NCI-H1417 treated with DMSO at 0.1 percent for 48 hours (cell line): ENCODE measurements at regions not wholly inside any gene's neighbourhood (a gene's known extent, or its start where the extent isn't known, plus 50 kb on each side); places are given as distances from the start of the nearest gene placed in this dataset.
A peak's percentile ranks its signal among the peaks of the same experiment; 100 is the strongest.

Source experiments
- DNase-seq: peaks from one replicate; lab custom pipeline; 2025; lab: John Stamatoyannopoulos, UW

DNA sequence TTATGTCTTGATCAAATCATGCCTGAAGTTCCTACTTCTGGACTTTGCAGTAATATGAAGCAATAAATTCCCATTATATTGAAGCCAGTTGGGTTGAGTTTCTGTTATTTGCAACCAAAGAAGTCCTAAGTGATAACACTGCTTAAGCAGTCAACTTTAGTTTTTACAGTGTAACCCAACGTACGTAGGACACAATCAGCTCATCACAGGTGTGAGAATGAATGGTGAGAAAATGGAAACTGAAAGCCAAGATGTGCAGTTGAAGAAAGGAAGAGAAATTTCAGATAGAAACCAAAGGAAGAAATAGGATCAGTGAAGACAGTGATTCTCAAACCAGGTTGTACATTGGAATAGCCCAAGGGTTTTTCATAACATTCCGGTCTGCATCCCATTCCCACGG is 211.4 kb upstream of the ZFP64 start:
- DNase-seq, result no peak

DNA sequence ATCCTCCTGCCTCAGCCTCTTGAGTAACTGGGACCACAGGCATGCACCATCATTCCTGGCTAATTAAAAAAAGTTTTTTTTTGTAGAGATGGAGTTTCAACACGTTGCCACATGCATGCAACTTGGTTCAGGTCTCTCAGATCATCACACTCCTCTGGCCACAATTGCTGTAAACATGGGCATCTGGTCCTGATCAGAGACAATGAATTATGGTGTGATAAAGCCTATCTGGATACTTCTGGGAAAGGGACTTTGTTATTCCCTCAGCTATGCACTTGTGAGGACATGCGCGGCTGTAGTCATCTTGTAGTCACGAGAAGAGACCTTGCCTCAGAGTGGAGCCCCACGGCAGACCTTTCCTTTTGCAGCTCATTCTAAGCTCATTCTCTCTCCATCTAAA is 210.9 kb upstream of the ZFP64 start:
- no peak for DNase-seq

DNA sequence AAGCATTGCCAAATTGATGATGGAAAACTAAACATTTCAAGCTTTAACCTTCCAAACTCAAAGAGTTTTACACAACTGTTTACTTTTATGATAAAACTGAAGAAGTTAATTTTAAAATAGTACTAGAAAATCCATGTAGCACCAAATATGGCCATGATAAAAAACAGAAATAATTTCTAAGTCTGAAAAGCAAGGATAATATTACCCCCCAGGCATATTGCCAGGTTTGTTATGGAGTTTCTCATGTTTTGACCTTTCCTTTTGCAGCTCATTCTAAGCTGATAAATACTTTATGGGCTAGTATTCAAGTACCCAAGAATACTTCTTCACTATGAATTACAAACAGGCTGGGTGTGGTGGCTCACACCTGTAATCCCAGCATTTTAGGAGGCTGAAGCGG is 209.9 kb upstream of the ZFP64 start:
- no peak for DNase-seq

DNA sequence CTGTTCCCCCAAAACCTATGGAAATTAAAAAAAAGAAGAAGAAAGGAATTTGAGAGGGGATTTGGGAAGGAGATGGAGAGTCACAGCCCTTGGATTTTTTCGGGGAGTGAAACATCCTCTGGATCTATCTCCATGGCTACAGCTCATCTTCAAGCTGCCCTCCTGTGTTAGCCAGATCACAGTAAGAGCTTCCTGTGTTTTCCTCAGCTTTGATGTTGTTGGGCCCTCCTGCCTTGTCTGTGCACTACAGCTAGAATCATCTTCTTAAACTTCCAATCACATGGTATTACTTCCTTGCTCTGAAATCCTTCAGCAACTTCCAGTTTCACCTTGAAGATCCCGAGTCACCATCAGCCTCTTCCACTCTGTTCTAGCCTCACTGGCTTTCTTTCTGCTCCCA is 207.8 kb upstream of the ZFP64 start:
- DNase-seq, result no peak

DNA sequence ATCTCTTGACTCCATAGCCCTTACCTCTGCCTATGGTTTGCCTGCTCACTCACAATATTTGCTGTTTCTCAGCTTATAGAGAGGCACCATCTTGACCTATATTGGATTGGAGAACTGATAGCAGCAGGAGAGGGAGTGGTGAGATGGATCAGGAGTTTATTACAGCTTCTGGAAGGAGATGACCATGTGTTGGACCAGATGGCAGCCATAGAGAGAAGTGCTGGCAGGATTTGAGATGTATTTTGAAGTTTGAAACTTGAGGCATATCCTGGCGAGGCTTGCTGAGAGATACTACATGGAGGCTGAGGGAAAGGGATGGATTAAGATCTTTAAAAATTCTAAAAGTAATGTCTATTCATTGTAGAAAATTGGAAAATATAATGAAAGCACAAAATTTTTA is 198.0 kb upstream of the ZFP64 start:
- no peak for DNase-seq

DNA sequence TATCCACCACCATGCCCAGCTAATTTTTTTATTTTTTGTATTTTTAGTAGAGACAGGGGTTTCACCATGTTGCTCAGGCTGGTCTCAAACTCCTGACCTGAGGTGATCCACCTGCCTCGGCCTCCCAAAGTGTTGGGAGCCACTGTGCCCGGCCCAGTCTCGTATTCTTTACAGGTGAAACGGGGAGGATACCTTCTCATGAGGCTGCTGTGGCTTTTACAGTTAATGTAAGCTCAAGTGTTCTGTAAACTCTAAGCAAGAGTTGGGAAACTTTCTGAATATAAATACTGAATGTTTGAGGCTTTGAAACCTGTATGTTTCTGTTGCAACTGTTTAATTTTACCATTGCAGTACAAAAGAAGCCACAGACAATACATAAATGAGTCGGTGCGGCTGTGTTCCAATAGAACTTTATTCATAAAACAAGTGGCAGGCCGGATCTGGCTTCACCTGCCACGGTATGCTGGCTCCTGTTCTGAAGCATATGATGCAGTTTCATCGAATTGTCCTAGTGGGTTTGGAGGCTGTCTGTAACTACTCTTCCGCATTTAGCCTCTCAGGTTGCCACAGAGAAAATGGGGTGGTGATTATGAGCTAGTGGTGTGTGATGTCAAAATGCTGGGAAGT is 192.5 kb upstream of the ZFP64 start:
- DNase-seq, result no peak

DNA sequence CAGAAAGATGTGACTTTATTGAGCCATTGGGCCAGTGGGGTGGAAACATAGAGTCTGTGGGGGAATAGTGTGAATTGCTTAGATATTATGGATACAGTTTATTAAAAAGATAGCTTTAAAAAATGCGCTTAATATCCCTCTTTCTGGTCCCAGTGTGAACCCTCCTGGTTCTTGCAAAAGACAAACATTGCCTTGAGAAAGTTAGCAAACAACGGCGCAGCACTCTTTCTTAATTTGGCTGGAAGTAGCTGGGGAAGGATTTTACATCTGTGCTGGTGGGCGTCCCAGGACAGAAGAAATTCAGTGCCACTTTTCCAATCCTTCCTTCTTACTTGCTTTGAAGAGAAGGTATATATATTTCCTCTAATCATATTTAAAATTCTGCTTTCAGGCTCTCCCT is 191.4 kb upstream of the ZFP64 start:
- DNase-seq, result no peak

DNA sequence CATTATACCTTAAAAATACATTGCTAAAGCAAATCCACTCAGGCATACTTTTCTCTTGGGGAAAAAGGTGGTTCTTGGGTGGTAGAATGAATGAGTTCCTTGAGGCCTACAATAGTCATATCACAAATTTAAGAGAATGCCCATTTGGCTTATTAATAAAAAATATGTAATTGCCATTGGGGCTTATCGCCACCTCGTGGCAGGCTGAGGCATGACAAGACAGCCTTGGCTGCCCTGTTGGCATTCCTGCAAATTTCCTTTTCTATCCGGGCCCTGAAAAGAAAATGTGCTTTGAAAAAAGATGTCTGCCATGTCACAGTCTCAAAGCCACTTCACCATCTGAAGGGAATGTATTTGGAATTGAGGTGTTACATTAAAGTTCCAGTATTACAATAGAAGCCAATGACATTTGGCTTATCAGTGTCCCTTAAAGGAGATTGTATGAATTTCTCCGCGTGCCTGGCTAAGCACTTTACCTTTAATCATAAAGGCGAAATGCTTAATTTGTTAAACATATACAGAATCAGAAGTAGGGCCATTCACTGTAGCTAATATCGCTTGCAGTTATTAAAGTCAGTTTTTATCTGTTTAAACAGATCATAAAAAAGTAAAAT is 188.3 kb upstream of the ZFP64 start:
- DNase-seq, result no peak

DNA sequence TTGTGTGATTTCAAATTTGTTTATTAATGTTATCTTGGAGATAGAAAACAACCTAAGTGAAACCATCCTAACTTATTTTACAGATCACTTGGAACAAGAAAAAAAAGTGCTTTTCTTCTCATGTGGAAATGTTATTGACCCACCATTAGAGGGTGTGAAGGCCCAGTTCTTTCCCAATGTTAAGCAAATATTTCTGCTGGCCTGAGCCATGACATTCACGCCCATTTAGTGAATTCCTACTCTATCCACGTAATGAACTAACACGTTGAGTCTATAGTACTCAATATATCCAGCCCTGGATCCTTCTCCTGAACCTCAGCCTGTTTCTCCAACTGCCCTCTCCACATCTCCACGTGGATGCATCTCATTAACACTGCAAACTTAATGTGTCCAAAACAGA is 180.6 kb upstream of the ZFP64 start:
- DNase-seq, result no peak

DNA sequence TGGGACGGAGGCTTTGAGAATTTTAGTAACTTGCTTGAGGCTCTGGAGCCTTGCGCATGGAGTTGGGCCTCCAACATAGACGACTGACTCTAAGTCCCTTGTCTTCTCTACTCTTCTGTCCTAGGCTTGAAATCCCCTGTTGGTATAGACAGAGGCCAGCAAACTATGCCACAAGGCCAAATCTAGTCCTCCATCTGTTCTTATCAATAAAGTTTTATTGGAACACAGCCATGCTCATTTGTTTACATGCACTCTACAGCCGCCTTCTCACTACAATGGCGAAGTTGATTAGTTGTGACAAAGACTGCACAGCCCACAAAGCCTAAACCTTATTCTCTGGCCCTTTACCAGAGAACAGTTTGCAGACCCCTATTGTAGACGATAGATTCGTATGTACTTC is 174.1 kb upstream of the ZFP64 start:
- no peak for DNase-seq

DNA sequence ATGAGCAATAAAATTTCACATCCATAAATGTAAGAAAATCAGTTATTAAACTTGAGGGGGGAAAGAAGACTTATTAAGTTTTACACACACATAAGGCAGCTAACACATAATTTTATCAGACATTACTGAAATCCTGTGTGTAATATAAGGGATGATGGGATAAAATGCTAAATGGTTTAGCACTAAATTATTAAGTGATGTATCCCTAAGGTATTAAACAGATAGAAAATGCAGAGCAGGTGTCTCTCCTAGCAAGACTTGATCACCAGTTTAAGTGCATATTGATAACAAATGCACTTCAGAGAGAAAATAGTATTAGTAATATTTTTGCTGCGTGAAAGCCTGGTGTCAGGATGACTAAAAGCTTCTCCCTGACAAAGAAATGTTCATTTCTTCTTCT is 172.8 kb upstream of the ZFP64 start:
- no peak for DNase-seq

DNA sequence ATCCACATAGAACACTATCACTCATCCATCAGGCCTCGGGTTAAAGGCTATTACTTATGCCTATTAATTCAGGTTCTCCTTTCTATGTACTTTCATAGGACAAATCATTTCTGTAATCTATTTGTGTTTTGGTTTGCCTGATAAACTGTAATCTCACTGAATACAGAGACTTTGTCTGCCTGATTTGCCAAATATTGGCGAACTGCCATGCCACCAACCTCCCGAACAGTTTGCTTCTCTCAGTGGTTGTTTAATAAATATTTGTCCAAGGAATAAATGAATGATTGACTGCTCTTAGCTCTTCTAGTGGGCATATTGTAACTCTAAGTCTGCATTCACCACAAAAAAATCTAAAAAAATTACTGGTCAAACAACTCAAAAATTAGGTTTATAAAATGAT is 170.1 kb upstream of the ZFP64 start:
- DNase-seq, result no peak

DNA sequence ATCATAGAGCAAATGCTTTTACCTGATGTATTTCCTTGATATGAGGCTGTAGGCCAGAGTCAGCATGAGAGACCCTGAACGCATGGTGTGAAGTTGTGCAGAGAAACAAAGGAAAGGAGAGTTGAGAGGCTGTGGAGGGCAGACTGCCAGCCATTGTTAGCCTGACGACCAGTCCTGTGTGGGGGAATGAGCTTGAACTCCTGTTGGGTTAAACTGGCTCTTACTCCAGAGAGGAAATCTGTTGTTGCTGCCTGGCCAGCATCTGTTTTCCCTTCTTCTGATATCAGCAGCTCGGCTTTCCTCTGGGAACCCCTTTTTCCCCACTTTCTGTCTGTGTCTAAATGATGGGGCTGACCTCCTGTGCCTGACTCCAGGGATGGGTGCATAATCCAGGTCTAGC is 158.2 kb upstream of the ZFP64 start:
- DNase-seq, result no peak

DNA sequence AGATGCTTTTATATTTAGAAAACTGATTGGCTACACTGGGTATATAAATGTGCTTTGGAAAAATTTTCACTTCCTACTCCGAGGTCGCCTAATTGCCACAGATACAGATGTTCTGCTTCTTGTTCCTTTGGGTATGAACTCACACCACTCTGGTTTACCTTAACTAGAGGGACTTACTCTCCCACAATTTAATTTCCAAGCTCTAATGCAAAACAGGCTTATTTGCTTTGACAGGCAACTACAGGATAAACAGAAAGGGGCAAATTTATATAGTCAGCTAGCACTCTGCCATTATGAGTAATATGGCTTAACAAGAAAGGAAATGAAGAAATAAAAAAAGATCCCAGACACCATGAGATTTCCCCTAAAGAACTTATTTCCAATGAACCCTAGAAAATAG is 156.9 kb upstream of the ZFP64 start:
- DNase-seq, result no peak

DNA sequence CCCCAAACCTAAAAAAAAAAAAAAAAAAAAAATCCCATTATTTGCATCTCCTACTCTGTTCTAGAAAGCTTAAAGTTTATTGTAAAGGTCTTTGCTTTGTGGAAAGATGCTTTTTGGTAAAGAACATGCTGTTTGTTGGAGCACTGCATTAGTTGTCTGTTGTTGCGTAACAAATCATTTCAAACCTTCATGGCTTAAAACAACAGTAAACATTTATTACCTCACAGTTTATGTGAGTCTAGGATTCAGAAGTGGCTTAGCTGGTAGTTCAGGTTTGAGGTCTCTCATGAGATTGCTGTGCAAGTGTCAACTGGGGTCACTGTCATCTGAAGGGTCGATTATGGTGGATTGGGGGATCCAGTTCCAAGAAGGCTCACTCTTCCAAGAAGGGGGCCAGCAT is 155.2 kb upstream of the ZFP64 start:
- no peak for DNase-seq

DNA sequence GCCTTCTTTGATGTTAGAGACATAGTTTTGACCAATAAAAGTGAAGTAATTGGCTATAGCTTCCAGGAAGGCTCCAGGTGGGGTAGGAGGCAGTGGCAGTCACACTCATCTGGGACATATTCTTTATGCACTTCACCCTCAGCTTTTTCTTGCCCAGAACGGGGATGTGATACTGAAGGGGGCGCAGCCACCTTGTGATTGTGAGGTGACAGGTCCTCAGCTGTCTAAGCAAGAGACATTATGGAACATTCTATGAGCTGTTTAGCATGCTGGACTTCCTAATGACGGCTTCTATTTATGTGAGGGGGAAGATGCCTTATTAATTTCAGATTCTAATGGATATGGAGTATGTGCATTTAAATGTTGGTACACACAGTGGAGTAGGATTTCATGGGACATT is 151.3 kb upstream of the ZFP64 start:
- no peak for DNase-seq

DNA sequence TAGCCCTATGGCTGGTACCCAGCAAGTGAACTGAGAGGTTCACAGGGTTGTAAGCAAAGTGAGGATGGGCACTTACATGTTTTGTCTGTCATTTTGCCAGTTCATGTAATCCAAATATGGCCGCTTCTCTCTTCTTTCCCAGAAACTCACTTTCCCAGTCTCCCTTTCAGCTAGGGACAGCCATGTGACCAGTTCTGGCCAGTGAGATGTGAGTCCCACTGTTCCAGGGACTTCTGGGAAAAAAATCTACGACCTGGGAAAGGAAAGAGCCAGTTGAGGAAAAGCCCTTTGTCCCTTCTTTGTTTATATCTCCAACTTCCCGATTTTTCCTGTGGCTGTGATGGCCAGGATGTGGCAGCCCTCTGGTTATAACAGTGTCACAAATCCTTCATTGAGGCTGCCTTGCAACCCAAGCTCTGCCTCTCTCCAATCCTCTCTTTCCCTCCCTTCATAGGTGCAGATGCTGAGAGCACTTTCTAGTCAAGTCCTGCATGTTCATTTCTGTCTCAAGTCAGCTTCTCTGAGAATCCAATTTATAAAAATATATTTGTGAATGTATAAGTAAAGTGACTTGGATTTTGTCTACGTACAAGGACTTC is 148.6 kb upstream of the ZFP64 start:
- DNase-seq, result no peak

DNA sequence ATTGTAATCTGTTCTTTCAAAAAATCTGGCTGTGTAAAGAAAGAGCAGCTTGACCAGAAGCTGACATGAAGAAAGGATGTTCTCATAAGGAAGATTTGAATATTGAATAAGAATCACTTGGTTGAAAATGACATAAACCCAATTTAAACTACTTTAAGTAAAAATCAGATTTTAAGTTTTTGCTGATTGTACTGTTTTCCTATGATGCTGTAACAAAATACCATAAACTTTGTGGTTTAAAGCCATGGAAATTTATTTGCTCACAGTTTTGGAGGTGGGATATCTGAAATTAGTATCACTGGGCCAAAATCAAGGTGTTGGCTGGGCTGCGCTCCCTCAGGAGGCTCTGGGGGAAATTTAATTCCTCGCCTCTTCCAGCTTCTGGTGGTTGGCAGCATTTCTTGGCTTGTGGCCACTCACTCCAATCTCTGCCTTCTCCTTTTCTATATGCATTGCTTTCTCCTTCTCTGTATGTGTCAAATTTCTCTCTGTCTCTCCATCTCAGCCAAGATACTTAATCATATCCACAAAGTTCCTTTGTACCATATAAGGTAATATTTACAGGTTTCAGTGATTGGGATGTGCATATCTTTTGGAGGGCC is 141.2 kb upstream of the ZFP64 start:
- no peak for DNase-seq

DNA sequence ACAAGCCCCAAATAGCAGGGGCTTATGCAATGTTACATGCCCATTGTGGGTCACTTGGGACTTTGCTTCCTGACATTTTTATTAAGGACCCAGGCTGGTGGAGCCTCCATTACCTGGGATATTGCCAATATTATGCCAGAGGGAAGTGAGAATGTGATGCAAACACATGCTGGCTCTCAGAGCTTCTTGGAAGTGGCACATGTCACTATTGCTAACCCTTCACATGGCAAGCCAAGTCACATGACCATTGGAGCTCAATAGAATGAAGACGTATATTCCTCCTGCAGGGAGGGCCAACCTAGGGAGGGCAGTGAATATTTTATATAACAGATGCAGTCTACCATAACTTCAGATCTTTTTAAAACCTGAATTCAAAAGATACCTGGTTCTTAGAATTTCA is 140.7 kb upstream of the ZFP64 start:
- no peak for DNase-seq

DNA sequence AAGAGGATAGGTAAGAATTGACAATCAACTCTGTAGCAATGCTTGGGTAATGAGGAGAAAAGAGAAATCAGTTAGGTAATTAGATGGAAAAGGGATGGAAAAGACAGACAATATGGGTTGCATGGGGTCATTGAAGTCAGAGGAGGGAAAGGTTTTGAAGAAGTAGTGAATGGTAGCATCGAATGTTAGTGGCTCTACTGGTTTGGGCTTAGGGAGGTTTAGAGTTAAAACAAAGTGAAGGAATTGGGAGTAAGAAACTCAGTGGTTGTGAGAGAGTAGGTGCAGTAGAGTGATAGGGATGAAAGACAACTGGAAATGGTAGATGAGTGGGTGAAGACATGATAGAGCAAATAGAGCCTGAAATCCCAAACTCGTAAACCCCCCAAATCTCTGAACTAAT is 140.1 kb upstream of the ZFP64 start:
- DNase-seq, result no peak

DNA sequence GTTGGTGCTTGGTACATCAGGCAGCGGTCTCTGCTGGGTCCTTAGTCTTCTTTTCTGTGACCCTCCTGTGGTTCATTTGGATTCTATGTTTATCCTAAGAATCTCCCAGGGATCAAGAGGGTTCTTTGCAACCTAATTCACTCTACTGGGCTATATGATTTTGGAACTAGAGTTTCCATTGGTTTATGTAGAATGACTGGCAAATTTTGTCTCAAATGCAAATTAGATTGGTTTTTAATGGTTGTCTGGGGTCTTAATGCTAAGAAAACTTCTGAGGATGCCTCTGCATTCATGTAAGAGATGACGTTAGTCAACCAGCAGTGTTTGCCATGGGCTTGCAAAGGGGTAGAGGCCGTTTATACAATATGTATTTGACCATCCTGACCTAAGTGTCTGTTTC is 129.8 kb upstream of the ZFP64 start:
- no peak for DNase-seq

DNA sequence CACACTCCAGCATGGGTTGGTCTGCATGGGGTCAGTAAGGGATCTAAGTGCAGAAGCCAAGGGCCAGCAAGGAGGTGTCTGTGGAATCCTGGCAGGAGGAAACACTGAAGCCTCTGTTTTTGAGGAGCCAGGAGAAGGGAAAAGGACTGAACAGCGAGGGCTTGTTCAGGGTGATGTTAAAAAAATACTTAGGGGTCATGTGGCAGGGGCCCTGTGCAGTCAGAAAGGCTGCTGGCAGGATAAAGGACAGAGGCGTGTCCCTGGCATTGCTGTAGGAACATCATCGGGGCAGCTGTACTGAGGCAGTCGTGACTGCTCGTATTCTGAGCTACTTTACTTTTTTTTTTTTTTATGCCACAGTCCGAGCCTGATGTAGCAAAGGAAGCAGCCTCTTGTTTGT is 127.1 kb upstream of the ZFP64 start:
- no peak for DNase-seq

DNA sequence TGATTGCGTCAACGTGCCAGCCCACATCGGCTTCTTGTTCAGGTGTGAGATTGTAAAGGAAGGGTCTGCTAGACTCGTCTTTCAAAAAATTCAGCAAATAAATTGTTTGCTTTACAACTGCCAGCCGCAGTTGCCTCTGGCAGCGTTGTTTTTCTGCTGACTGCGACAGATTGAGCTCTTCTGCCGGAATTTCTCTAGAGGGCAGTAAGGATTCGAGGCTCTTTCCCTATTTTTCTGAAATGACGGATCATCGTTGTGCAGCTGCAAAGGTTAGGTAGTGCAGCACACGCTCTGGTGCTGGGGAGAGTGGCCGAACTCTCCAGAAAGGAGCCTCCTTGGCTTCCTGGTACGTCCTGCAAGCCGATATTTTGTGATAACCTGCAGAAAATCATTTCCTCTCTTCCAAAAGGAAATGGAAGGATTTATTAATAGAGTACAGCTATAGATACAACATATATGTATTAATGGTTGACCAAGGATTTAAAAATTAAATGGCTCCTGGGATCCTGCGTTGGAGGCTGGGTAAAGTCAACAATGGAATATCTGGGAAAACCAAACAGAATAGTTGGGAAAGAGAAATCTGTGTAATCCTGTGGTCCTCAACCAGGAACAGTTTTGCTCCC is 121.9 kb upstream of the ZFP64 start:
- peak; percentile 43 for DNase-seq
